ENCODE measurements at regions not wholly inside any gene's neighbourhood (a gene's known extent, or its start where the extent isn't known, plus 50 kb on each side); places are given as distances from the start of the nearest gene placed in this dataset.

GRCh38 chr5:135212361-135213026 is 178.5 kb upstream of the PITX1 start:
- no peak for TF ChIP-seq EZH2 (IDR thresholded peaks at IDR 0.05; ENCODE audit: borderline replicate concordance, low read depth, low read length, severe bottlenecking)
- TF ChIP-seq CTCF (IDR thresholded peaks at IDR 0.05; ENCODE audit: borderline replicate concordance, extremely low read depth, low read length, poor library complexity, severe bottlenecking), result no peak
